PFSK-1 (cell line): ENCODE measurements at regions not wholly inside any gene's neighbourhood (a gene's known extent, or its start where the extent isn't known, plus 50 kb on each side); places are given as distances from the start of the nearest gene placed in this dataset.

Experiments used
- FOXP2 ChIP-seq: optimal IDR thresholded peaks from 2 replicates; pipeline ENCODE3; 2011; ENCODE audit warnings: borderline replicate concordance, control low read depth, inconsistent platforms; ENCODE audit not compliant: insufficient read depth; ENCODE audit errors: extremely low read length, extremely low read depth
- POLR2AphosphoS5 ChIP-seq: IDR thresholded peaks from 2 replicates; pipeline ENCODE4 v1.6.1; 2012; ENCODE audit warnings: low read depth, mild to moderate bottlenecking, control low read depth, low read length, moderate library complexity
- REST ChIP-seq, 2 experiments: IDR thresholded peaks; 2 replicates each; pipeline versions ENCODE4 v1.6.1 to v1.8.0; 2011 to 2012; ENCODE audit warnings: low read depth in 2 of 2, low read length in 2 of 2, control low read depth in 1 of 2, inconsistent platforms in 1 of 2, mild to moderate bottlenecking in 1 of 2, moderate library complexity in 1 of 2; ENCODE audit not compliant: insufficient read depth in 1 of 2
- SIN3A ChIP-seq: IDR thresholded peaks from 2 replicates; pipeline ENCODE4 v1.6.1; 2012; ENCODE audit warnings: mild to moderate bottlenecking, low read length, moderate library complexity, borderline replicate concordance; ENCODE audit not compliant: insufficient read depth
- TAF1 ChIP-seq: IDR thresholded peaks from 2 replicates; pipeline ENCODE4 v1.6.1; 2012; ENCODE audit warnings: low read length, control low read depth, borderline replicate concordance; ENCODE audit not compliant: insufficient read depth

DNA sequence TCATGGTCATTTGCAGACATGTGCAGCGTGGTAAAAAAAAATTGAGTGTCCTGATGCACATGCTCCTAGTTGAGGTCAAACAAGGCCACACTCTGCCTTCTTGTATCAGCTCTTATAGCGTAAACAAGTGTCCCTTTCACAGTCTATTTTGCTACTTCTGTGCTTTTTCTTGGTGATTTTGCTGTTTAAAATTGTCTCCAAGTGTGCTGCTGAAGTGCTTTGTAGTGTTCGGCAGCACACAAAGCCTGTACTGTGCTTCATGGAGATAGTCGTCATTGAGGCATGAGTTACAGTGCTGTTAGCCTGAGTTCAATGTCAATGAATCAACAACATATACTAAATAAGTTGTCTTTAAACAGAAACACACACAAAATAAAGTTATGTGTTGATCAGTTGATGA, 690.4 kb upstream of the MEF2C start:
- TF ChIP-seq FOXP2: no peak
- no peak for TF ChIP-seq REST (IDR thresholded peaks at IDR 0.05; ENCODE audit: insufficient read depth in 1 of 2, low read depth in 2 of 2, low read length in 2 of 2)
- TF ChIP-seq SIN3A: no peak
- TF ChIP-seq TAF1: no peak
- no peak for TF ChIP-seq POLR2AphosphoS5

- TF ChIP-seq SIN3A: no peak
- TF ChIP-seq POLR2AphosphoS5: no peak
- TF ChIP-seq TAF1: no peak
- no peak for TF ChIP-seq REST (IDR thresholded peaks at IDR 0.05; ENCODE audit: insufficient read depth in 1 of 2, low read depth in 2 of 2, low read length in 2 of 2)
- TF ChIP-seq FOXP2: no peak
These were observed 689.7 kb upstream of the MEF2C start for GRCh38 chr5:89572696-89573095.

DNA sequence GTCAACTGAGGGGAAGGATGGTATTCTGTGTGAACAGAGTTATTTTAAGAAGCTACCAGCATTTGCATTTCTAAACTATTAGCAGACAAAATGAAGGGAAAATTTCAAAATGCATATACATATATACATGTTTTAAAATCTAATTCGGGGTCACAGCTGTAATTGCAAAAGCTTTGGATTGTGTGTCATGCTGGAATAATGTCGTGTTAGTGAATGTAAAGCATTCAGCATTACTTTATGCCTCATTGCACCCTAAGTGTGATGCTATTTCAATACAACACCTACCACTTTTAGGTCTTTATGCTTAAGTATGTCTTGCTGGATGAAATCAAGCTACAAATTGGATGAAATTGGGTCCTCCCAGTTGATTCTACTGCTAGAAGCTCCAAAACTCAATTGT, 687.6 kb upstream of the MEF2C start:
- TF ChIP-seq REST (IDR thresholded peaks at IDR 0.05; ENCODE audit: insufficient read depth in 1 of 2, low read depth in 2 of 2, low read length in 2 of 2) (no peak), FOXP2 (no peak), SIN3A (no peak)

GRCh38 chr5:89566340-89566739, 683.4 kb upstream of the MEF2C start:
- TF ChIP-seq TAF1 (no peak), FOXP2 (no peak)

- no peak for TF ChIP-seq FOXP2
- no peak for TF ChIP-seq REST (IDR thresholded peaks at IDR 0.05; ENCODE audit: insufficient read depth in 1 of 2, low read depth in 2 of 2, low read length in 2 of 2)
- TF ChIP-seq POLR2AphosphoS5: no peak
- TF ChIP-seq TAF1: no peak
- no peak for TF ChIP-seq SIN3A
These were observed 677.7 kb upstream of the MEF2C start for GRCh38 chr5:89560696-89561095.
